HEK293T (cell line): ENCODE measurements at regions not wholly inside any gene's neighbourhood (a gene's known extent, or its start where the extent isn't known, plus 50 kb on each side); places are given as distances from the start of the nearest gene placed in this dataset.

Experiments used
- BHLHE40 ChIP-seq: fragments of 450-650 bp; IDR thresholded peaks from 2 replicates; pipeline ENCODE4 v1.6.1; 2016; ENCODE audit warnings: mild to moderate bottlenecking, moderate library complexity, borderline replicate concordance
- CTBP1 ChIP-seq: fragments of 450-650 bp; IDR thresholded peaks from 2 replicates; pipeline ENCODE4 v1.6.1; 2016; ENCODE audit warnings: borderline replicate concordance
- NFRKB ChIP-seq: fragments of 450-650 bp; IDR thresholded peaks from 2 replicates; pipeline ENCODE4 v1.6.1; 2016; ENCODE audit warnings: mild to moderate bottlenecking, moderate library complexity
- TARDBP ChIP-seq: fragments of 450-650 bp; IDR thresholded peaks from 2 replicates; pipeline ENCODE4 v1.6.1; 2016
- ZNF384 ChIP-seq: fragments of 450-650 bp; IDR thresholded peaks from 2 replicates; pipeline ENCODE4 v1.6.1; 2016

GRCh38 chr2:15771124-15771523 lies 169.2 kb upstream of the MYCN start:
- TF ChIP-seq ZNF384: no peak
- TF ChIP-seq BHLHE40: no peak
- no peak for TF ChIP-seq CTBP1
- TF ChIP-seq NFRKB: no peak
- no peak for TF ChIP-seq TARDBP
